Neuron (in vitro differentiated cells): ENCODE measurements at regions not wholly inside any gene's neighbourhood (a gene's known extent, or its start where the extent isn't known, plus 50 kb on each side); places are given as distances from the start of the nearest gene placed in this dataset.
"Not testable (repeated sequence)": the region's sequence is repeated elsewhere in the genome, so short reads cannot be mapped to it uniquely, and the experiment has no call there.

Source experiments
- H2AFZ ChIP-seq: one replicate; pipeline ENCODE4 v1.6.1; 2013; ENCODE audit warnings: low read depth, mild to moderate bottlenecking, inconsistent platforms, low read length, moderate library complexity
- H3K27me3 ChIP-seq: one replicate; pipeline ENCODE4 v1.6.1; 2013; ENCODE audit warnings: low read length; ENCODE audit not compliant: insufficient read depth
- H3K36me3 ChIP-seq: one replicate; pipeline ENCODE4 v1.6.1; 2013; ENCODE audit warnings: low read length; ENCODE audit not compliant: insufficient read depth
- H3K4me1 ChIP-seq: one replicate; pipeline ENCODE4 v1.6.1; 2013; ENCODE audit warnings: low read length; ENCODE audit not compliant: insufficient read depth
- H3K4me3 ChIP-seq: 2 replicates; pipeline ENCODE4 v1.5.1; 2013; ENCODE audit warnings: mild to moderate bottlenecking, low read length, moderate library complexity
- H3K9me3 ChIP-seq: one replicate; pipeline ENCODE4 v1.6.1; 2013; ENCODE audit warnings: low read length

- H2AFZ ChIP-seq, result no peak overlapping the region
- no peaks in the 10 kb centered on the region for H3K36me3 ChIP-seq
- no peaks in the 10 kb centered on the region for H3K9me3 ChIP-seq
- H3K27me3 ChIP-seq, result no peaks in the 10 kb centered on the region
- H3K4me1 ChIP-seq, result no peaks in the 10 kb centered on the region
- H3K4me3 ChIP-seq, result no peak overlapping the region
Measured at GRCh38 chr1:74952786-74953185, 181.4 kb upstream of the LHX8 start.

- Histone ChIP-seq H3K27me3 (no peaks in the 10 kb centered on the region), H2AFZ (no peak overlapping the region), H3K36me3 (no peaks in the 10 kb centered on the region), H3K4me3 (no peak overlapping the region), H3K9me3 (no peaks in the 10 kb centered on the region), H3K4me1 (no peaks in the 10 kb centered on the region)
Measured at GRCh38 chr1:74953622-74954021, 180.6 kb upstream of the LHX8 start.

GRCh38 chr1:74963120-74963519 lies 171.1 kb upstream of the LHX8 start:
- H3K9me3 ChIP-seq, result no peaks in the 10 kb centered on the region
- H3K4me3 ChIP-seq, result no peak overlapping the region
- no peaks in the 10 kb centered on the region for H3K4me1 ChIP-seq
- H3K27me3 ChIP-seq, result no peaks in the 10 kb centered on the region
- H2AFZ ChIP-seq, result no peak overlapping the region
- no peaks in the 10 kb centered on the region for H3K36me3 ChIP-seq

- Histone ChIP-seq H3K4me1 (no peaks in the 10 kb centered on the region), H3K4me3 (no peak overlapping the region), H3K36me3 (no peaks in the 10 kb centered on the region), H2AFZ (no peak overlapping the region), H3K27me3 (no peaks in the 10 kb centered on the region), H3K9me3 (no peaks in the 10 kb centered on the region)
Measured at GRCh38 chr1:74964508-74965102, 169.6 kb upstream of the LHX8 start.

GRCh38 chr1:74969566-74970135 lies 164.5 kb upstream of the LHX8 start:
- H3K4me3 ChIP-seq, result no peak overlapping the region

GRCh38 chr1:74971982-74972381 lies 162.2 kb upstream of the LHX8 start:
- Histone ChIP-seq H2AFZ (no peak overlapping the region), H3K36me3 (no peaks in the 10 kb centered on the region), H3K9me3 (no peaks in the 10 kb centered on the region), H3K4me3 (no peak overlapping the region), H3K4me1 (no peaks in the 10 kb centered on the region), H3K27me3 (no peaks in the 10 kb centered on the region)

More at GRCh38 chr1:74969566-74970135, 164.5 kb upstream of the LHX8 start:
- H3K27me3 ChIP-seq, result no peaks in the 10 kb centered on the region
- no peaks in the 10 kb centered on the region for H3K4me1 ChIP-seq
- H3K36me3 ChIP-seq, result no peaks in the 10 kb centered on the region
- H3K9me3 ChIP-seq, result no peaks in the 10 kb centered on the region
- H2AFZ ChIP-seq, result no peak overlapping the region

- no peaks in the 10 kb centered on the region for H3K27me3 ChIP-seq
- no peaks in the 10 kb centered on the region for H3K36me3 ChIP-seq
- no peaks in the 10 kb centered on the region for H3K4me1 ChIP-seq
Measured at GRCh38 chr1:74976491-74976890, 157.7 kb upstream of the LHX8 start.

GRCh38 chr1:74992448-74992847 lies 141.7 kb upstream of the LHX8 start:
- H2AFZ ChIP-seq, H3K27me3 ChIP-seq, H3K36me3 ChIP-seq, H3K4me1 ChIP-seq, H3K9me3 ChIP-seq, H3K4me3 ChIP-seq: not testable (repeated sequence)

More at GRCh38 chr1:74976491-74976890, 157.7 kb upstream of the LHX8 start:
- no peak overlapping the region for H3K4me3 ChIP-seq
- no peaks in the 10 kb centered on the region for H3K9me3 ChIP-seq
- H2AFZ ChIP-seq, result no peak overlapping the region

- Histone ChIP-seq H2AFZ (no peak overlapping the region), H3K36me3 (no peaks in the 10 kb centered on the region), H3K9me3 (no peaks in the 10 kb centered on the region), H3K4me3 (no peak overlapping the region), H3K27me3 (no peaks in the 10 kb centered on the region), H3K4me1 (no peaks in the 10 kb centered on the region)
Measured at GRCh38 chr1:74995821-74996220, 138.4 kb upstream of the LHX8 start.

GRCh38 chr1:75010547-75010946 lies 123.6 kb upstream of the LHX8 start:
- Histone ChIP-seq H3K9me3 (no peaks in the 10 kb centered on the region), H3K4me1 (no peaks in the 10 kb centered on the region), H3K36me3 (no peaks in the 10 kb centered on the region), H3K4me3 (no peak overlapping the region), H3K27me3 (no peaks in the 10 kb centered on the region), H2AFZ (no peak overlapping the region)

GRCh38 chr1:75014250-75014649 lies 119.9 kb upstream of the LHX8 start:
- no peaks in the 10 kb centered on the region for H3K27me3 ChIP-seq
- H3K4me1 ChIP-seq, result no peaks in the 10 kb centered on the region
- no peak overlapping the region for H2AFZ ChIP-seq
- no peak overlapping the region for H3K4me3 ChIP-seq
- no peaks in the 10 kb centered on the region for H3K36me3 ChIP-seq
- no peaks in the 10 kb centered on the region for H3K9me3 ChIP-seq

GRCh38 chr1:75023005-75023404 lies 111.2 kb upstream of the LHX8 start:
- Histone ChIP-seq H3K4me3 (no peak overlapping the region), H3K4me1 (no peaks in the 10 kb centered on the region), H3K27me3 (no peaks in the 10 kb centered on the region), H3K36me3 (no peaks in the 10 kb centered on the region), H2AFZ (no peak overlapping the region), H3K9me3 (no peaks in the 10 kb centered on the region)

- Histone ChIP-seq H3K36me3 (no peaks in the 10 kb centered on the region), H3K9me3 (no peaks in the 10 kb centered on the region), H3K27me3 (no peaks in the 10 kb centered on the region), H3K4me1 (no peaks in the 10 kb centered on the region), H2AFZ (no peak overlapping the region), H3K4me3 (no peak overlapping the region)
Measured at GRCh38 chr1:75034376-75034775, 99.8 kb upstream of the LHX8 start.

- Histone ChIP-seq H3K27me3 (no peaks in the 10 kb centered on the region), H2AFZ (no peak overlapping the region), H3K4me1 (no peaks in the 10 kb centered on the region), H3K4me3 (no peak overlapping the region), H3K36me3 (no peaks in the 10 kb centered on the region), H3K9me3 (no peaks in the 10 kb centered on the region)
Measured at GRCh38 chr1:75035536-75035935, 98.7 kb upstream of the LHX8 start.
